Colonic mucosa (tissue), 4 donors: ENCODE measurements at regions not wholly inside any gene's neighbourhood (a gene's known extent, or its start where the extent isn't known, plus 50 kb on each side); places are given as distances from the start of the nearest gene placed in this dataset.

Source experiments
- DNase-seq: peaks from one replicate; pipeline ENCODE4 v3.0.0-alpha.2; 2020
- H3K27ac ChIP-seq: fragments of 200-600 bp; one replicate; pipeline ENCODE4 v1.8.0; 2021
- H3K27me3 ChIP-seq: fragments of 200-600 bp; one replicate; pipeline ENCODE4 v1.8.0; 2021
- H3K36me3 ChIP-seq: fragments of 200-600 bp; one replicate; pipeline ENCODE4 v1.8.0; 2021
- H3K4me1 ChIP-seq: fragments of 200-600 bp; one replicate; pipeline ENCODE4 v1.8.0; 2021; ENCODE audit warnings: mild to moderate bottlenecking
- H3K4me3 ChIP-seq: fragments of 200-600 bp; one replicate; pipeline ENCODE4 v1.8.0; 2021
- H3K9ac ChIP-seq, 2 donors: one replicate each; pipeline ENCODE4 v1.7.0; 2013; ENCODE audit warnings: control low read depth in 2 of 2, low read depth in 2 of 2, low read length in 2 of 2
- H3K9me3 ChIP-seq: fragments of 200-600 bp; one replicate; pipeline ENCODE4 v1.8.0; 2021
- CTCF ChIP-seq: fragments of 200-600 bp; IDR thresholded peaks from one replicate; pipeline ENCODE4 v1.8.0; 2022; ENCODE audit warnings: antibody characterized with exemption, mild to moderate bottlenecking
- intact Hi-C: fragments of 100-400 bp; cut with DNase I; formaldehyde crosslinking; loops from one replicate; pipeline ENCODE4 v1.14.1; 2022
- donor health status: healthy.
- donor health status: DM: no; HTN: no; CAD: no.
- donor health status: DM: no; HTN: no; CAD: no.

DNA sequence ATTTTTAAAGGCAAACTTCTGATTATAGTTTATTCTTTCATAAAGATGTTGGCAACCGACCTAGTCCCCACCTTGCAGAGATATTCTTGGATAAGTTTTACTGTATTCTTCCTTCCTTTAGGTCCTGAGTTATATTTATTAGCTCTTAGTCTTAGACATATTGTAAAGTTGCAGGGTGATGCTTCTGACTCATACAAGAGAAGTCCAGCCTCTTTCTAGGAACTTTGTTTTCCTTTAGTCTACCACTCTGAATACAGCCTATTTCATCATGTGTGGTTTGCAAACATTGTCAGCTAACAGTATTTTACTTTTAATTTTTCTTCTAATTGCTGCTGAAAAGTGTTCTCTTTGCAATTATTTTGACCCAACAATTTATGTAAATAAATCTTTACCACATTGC, 686.7 kb downstream of the COL12A1 start:
- no peak for DNase-seq
- no peak overlapping the region for H3K27ac ChIP-seq
- intact Hi-C loops, result no loop called here
- H3K27me3 ChIP-seq, result no peaks in the 10 kb centered on the region
- H3K4me1 ChIP-seq, result no peaks in the 10 kb centered on the region
- no peak overlapping the region for H3K4me3 ChIP-seq
- no peaks in the 10 kb centered on the region for H3K9me3 ChIP-seq
- TF ChIP-seq CTCF, result no peak
- H3K9ac ChIP-seq, result no peak overlapping the region
- no peaks in the 10 kb centered on the region for H3K36me3 ChIP-seq

GRCh38 chr6:74518035-74518434, 687.8 kb downstream of the COL12A1 start:
- Histone ChIP-seq H3K27me3 (no peaks in the 10 kb centered on the region), H3K4me1 (no peaks in the 10 kb centered on the region), H3K4me3 (no peak overlapping the region), H3K36me3 (no peaks in the 10 kb centered on the region), H3K27ac (no peak overlapping the region), H3K9me3 (no peaks in the 10 kb centered on the region), H3K9ac (no peak overlapping the region)
- intact Hi-C loops, result no loop called here
- DNase-seq, result no peak
- TF ChIP-seq CTCF, result no peak

GRCh38 chr6:74510878-74511277, 695.0 kb downstream of the COL12A1 start:
- intact Hi-C loops, result no loop called here
- no peaks in the 10 kb centered on the region for H3K36me3 ChIP-seq
- H3K27ac ChIP-seq, result no peak overlapping the region
- H3K4me3 ChIP-seq, result no peak overlapping the region
- H3K9me3 ChIP-seq, result no peaks in the 10 kb centered on the region
- H3K4me1 ChIP-seq, result no peaks in the 10 kb centered on the region
- H3K9ac ChIP-seq, result no peak overlapping the region
- no peak for TF ChIP-seq CTCF
- no peak for DNase-seq
- no peaks in the 10 kb centered on the region for H3K27me3 ChIP-seq

- Histone ChIP-seq H3K4me1 (no peaks in the 10 kb centered on the region), H3K9me3 (no peaks in the 10 kb centered on the region), H3K4me3 (no peak overlapping the region), H3K9ac (no peak overlapping the region), H3K27ac (no peak overlapping the region), H3K36me3 (no peaks in the 10 kb centered on the region), H3K27me3 (no peaks in the 10 kb centered on the region)
- no peak for TF ChIP-seq CTCF
- intact Hi-C loops, result no loop called here
- DNase-seq, result no peak
Observed at GRCh38 chr6:74507649-74508048, 698.2 kb downstream of the COL12A1 start.

- no peak for TF ChIP-seq CTCF
- DNase-seq, result no peak
- H3K9ac ChIP-seq, result no peak overlapping the region
- intact Hi-C loops, result no loop called here
- no peak overlapping the region for H3K4me3 ChIP-seq
- H3K9me3 ChIP-seq, result no peaks in the 10 kb centered on the region
- H3K36me3 ChIP-seq, result no peaks in the 10 kb centered on the region
- no peak overlapping the region for H3K27ac ChIP-seq
- no peaks in the 10 kb centered on the region for H3K27me3 ChIP-seq
- no peaks in the 10 kb centered on the region for H3K4me1 ChIP-seq
Observed at GRCh38 chr6:74505391-74505790, 700.5 kb downstream of the COL12A1 start.

DNA sequence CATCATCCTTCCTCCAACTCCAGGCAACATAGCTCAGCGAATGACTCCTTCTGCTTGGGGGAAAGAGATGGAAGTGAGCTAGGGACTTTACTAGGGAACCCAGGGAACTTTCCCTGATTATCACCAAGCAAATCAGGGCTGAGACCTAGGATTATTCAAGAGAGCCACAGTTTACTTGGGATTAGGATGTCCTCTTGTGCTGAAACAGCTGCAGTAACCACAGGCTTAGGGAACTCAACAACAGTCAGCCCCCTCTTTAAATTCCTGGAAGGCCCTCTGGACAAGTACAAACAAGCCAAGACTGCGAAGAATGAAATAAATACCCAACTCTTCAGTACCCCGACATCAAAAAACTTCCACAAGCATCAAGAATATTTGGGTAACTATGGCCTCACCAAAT, 700.9 kb downstream of the COL12A1 start:
- Histone ChIP-seq H3K4me1 (no peaks in the 10 kb centered on the region), H3K4me3 (no peak overlapping the region), H3K27ac (no peak overlapping the region), H3K36me3 (no peaks in the 10 kb centered on the region), H3K27me3 (no peaks in the 10 kb centered on the region), H3K9ac (no peak overlapping the region), H3K9me3 (no peaks in the 10 kb centered on the region)
- intact Hi-C loops, result no loop called here
- no peak for DNase-seq
- no peak for TF ChIP-seq CTCF
